Omental fat pad (tissue), 3 donors: ENCODE measurements at regions not wholly inside any gene's neighbourhood (a gene's known extent, or its start where the extent isn't known, plus 50 kb on each side); places are given as distances from the start of the nearest gene placed in this dataset.

Source experiments
- ATAC-seq: fragments of 150-250 bp; one replicate; pipeline ENCODE4 v1.9.1; 2016; ENCODE audit warnings: mild to moderate bottlenecking, moderate library complexity; ENCODE audit not compliant: low FRiP score
- DNase-seq: peaks from one replicate; pipeline ENCODE4 v3.0.0-alpha.2; 2019; ENCODE audit warnings: low spot score
- TF ChIP-seq, protein P1 (sequence below), 3 donors: fragments of 450-650 bp; IDR thresholded peaks; one replicate each; pipeline ENCODE4 v1.5.1; 2016 to 2017; ENCODE audit warnings: antibody characterized with exemption in 3 of 3, mild to moderate bottlenecking in 3 of 3, moderate library complexity in 2 of 3

DNA sequence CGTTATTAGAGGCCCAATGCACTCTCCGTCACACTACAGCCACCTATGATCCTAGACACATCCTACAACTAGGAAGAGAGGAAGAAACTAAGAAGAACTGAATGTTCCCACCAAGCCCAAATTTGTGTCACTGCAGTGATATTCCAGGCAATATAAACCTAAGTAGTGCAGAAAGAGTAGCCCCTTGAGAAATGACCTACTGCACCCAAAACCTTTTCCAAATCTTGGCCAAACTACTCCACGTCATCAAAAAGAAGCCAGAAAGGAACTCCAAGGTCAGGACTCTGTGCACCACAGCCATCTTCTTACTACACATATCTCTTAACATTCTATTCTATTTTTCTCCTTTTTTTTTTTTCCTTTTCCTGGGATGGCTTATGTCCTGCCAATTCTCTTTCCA is 60.2 kb downstream of the ADAMTS1 start:
- TF ChIP-seq, protein P1, sequence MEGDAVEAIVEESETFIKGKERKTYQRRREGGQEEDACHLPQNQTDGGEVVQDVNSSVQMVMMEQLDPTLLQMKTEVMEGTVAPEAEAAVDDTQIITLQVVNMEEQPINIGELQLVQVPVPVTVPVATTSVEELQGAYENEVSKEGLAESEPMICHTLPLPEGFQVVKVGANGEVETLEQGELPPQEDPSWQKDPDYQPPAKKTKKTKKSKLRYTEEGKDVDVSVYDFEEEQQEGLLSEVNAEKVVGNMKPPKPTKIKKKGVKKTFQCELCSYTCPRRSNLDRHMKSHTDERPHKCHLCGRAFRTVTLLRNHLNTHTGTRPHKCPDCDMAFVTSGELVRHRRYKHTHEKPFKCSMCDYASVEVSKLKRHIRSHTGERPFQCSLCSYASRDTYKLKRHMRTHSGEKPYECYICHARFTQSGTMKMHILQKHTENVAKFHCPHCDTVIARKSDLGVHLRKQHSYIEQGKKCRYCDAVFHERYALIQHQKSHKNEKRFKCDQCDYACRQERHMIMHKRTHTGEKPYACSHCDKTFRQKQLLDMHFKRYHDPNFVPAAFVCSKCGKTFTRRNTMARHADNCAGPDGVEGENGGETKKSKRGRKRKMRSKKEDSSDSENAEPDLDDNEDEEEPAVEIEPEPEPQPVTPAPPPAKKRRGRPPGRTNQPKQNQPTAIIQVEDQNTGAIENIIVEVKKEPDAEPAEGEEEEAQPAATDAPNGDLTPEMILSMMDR (IDR thresholded peaks at IDR 0.05): no peak
- no peak for ATAC-seq
- DNase-seq: no peak

DNA sequence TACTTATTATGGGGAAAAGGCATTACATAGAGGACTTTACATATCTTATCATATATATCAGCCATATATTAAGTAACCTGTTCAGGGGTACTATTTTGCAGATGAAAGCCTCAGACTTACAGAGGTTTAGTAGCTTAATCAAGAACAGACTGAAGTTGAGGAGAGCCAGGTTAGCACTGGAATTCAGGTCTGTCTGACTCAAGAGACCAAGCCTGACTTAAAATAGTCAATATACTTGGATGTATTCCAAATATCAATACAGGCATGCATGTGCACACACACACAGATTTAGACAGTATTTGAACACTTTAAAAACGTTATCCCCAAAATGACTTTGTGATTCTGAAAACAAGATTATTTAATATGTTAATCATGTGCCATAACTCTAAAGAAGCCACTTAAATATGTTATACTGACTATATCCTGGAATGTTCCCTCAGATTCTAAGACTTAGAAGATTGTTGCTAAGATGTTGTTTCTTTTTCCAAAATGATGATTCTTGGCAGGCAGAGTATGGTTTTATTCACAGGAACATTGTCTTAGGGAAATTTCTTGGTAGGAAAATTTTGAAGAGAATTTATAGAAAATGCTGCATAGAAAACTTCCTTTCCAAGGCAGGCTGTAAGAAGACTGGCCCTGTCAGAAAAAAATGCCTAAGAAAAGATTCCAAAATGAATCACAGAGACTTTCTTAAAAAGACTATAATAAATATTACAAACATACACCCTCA is 61.6 kb downstream of the ADAMTS1 start:
- TF ChIP-seq, protein P1 (IDR thresholded peaks at IDR 0.05): no peak
- ATAC-seq: no peak
- DNase-seq: no peak

DNA sequence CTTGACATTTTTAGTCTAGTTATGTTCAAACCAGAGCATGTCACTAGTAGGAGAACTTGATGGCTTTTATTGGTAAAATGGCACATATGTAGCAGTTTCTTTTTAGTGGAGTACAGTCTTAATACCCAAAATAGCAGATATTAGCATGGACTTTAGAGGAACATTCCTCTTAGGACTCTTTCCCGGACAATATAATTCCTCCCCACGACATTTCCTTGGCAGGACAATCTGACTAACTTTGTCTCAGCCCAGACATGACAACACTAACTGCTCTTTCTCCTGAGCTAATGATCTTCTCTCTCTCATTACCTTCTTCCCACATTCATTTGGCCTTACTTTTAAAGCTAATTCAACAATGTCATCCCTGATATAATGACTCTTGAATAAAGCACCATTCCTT is 62.5 kb downstream of the ADAMTS1 start:
- TF ChIP-seq, protein P1 (IDR thresholded peaks at IDR 0.05): no peak
- DNase-seq (no peak), ATAC-seq (no peak)

DNA sequence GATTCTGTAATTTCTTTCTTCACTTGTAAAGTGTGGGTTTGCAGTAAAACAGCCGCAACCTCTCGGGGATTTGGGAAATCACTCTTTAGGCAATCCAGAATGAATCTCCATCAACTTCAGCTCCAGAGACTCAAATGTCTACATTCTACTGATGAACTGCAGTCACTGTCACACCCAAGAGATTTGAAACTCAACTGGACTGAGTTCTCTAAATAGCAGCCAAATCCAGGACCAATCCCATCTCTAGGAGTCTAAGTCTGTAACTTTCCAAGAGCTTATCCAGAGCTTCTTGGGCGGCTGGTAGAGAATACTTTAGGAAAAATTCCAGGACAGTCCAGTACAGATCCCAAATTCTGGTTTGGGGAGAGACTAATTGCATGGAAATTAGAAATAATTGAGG is 62.9 kb downstream of the ADAMTS1 start:
- ATAC-seq: no peak

DNA sequence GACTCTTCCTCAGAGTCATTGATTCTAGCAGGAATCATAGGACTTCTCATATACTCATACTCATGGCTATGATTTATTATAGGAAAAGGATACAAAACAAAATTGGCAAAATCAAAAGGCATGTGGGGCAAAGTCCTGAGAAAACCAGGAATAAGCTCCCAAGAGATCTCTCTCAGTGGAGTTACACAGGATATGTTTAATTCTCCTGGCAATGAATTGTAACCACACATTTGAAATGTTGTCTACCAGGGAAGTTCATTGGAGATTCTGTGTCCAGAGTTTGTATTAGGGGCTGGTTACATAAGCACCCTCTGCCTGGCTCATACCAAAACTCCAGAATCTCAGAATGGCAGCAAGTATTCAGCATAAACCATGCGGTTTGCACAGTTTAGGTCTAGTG is 63.9 kb downstream of the ADAMTS1 start:
- DNase-seq (no peak), ATAC-seq (no peak)
- TF ChIP-seq, protein P1 (IDR thresholded peaks at IDR 0.05): no peak

More for the DNA sequence above, 62.9 kb downstream of the ADAMTS1 start:
- TF ChIP-seq, protein P1 (IDR thresholded peaks at IDR 0.05): no peak
- no peak for DNase-seq

DNA sequence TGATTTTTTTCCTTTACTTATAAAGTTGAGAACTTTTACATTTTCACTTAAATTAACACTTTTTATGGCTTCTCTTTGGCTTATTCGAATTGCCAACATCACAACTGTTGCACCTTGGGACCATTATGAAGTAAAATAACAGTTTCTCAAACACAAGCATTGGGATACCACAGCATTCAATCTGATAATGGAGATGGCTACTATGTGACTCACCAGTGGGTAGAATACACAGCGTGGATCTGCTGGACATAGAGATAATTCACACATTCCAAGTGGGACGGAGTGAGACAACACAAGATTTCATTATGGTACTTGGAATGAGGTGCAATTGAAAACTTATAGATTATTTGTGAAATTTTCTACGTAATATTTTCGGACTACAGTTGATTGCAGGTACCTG is 68.0 kb downstream of the ADAMTS1 start:
- no peak for DNase-seq
- TF ChIP-seq, protein P1 (IDR thresholded peaks at IDR 0.05): no peak
- ATAC-seq: no peak

DNA sequence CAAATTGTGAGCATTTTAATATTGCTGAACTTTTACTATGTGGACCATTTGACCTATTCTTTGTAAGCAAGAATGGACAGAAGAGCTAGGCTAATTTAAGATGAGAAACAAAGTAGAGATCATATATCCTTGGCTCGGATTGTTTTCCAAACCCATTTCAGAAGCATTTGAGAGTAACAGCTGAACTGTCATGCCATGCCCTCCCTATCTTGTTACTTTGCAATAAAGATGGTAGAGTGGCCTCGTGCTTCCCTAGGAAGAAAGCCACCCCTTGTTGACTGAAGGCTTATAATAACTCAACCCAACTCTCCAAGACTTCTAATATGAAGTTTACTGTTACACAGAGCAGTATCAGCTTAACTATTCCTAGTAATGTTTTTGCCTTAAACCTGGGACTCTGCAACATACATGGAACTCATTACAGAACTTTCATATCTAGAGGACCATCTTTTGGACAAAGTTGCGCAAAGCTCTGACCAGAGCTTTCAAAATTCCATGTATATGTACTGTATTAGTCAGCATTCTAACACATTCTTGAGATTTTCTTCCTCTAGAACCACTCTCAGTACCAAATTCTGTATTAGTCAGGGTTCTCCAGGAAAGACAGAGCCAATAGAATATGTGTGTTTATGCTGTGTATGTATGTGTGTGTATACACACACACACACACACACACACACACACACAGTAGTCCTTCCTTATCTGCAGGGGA is 68.7 kb downstream of the ADAMTS1 start:
- DNase-seq (no peak), ATAC-seq (no peak)
- TF ChIP-seq, protein P1 (IDR thresholded peaks at IDR 0.05): no peak
